Adrenal gland (tissue), 9 donors: ENCODE measurements at regions not wholly inside any gene's neighbourhood (a gene's known extent, or its start where the extent isn't known, plus 50 kb on each side); places are given as distances from the start of the nearest gene placed in this dataset.

Source experiments
- DNase-seq, 7 donors: peaks; one replicate each; pipeline ENCODE4 v3.0.0-alpha.2; 2019 to 2020
- H3K27ac ChIP-seq, 5 donors: fragments of 200-600 bp; sonication (generic) in 4 of 5; 1 replicate in 3 of 5; 2 replicates in 2 of 5; pipeline versions ENCODE4 v1.5.1 to v1.8.0; 2016 to 2020; ENCODE audit warnings: mild to moderate bottlenecking in 1 of 5
- H3K27me3 ChIP-seq: fragments of 200-600 bp; 2 replicates; pipeline ENCODE4 v1.8.0; 2021
- H3K36me3 ChIP-seq, 2 donors: fragments of 200-600 bp; replicated peaks in 1 of 2; 1 replicate in 1 of 2; 2 replicates in 1 of 2; pipeline versions ENCODE4 v1.5.1 to v1.8.0; 2018 to 2022
- H3K4me1 ChIP-seq, 2 donors: fragments of 200-600 bp; replicated peaks in 1 of 2; 1 replicate in 1 of 2; 2 replicates in 1 of 2; pipeline versions ENCODE4 v1.5.1 to v1.8.0; 2018 to 2021
- H3K4me3 ChIP-seq, 4 donors: fragments of 200-600 bp; sonication (generic) in 3 of 4; one replicate each; pipeline ENCODE4 v1.5.1; 2016 to 2018
- H3K9me3 ChIP-seq, 3 donors: fragments of 200-600 bp; sonication (generic) in 1 of 3; replicated peaks in 1 of 3; 1 replicate in 2 of 3; 2 replicates in 1 of 3; pipeline versions ENCODE4 v1.5.1 to v1.8.0; 2016 to 2021
- CTCF ChIP-seq, 6 experiments: fragments of 450-650 bp in 4 of 6; fragments of 200-600 bp in 2 of 6; sonication (generic) in 1 of 6; IDR thresholded peaks; 1 replicate in 5 of 6; 2 replicates in 1 of 6; pipeline versions ENCODE4 v1.5.1 to v1.8.0; 2016 to 2021; ENCODE audit warnings: antibody characterized with exemption in 6 of 6, mild to moderate bottlenecking in 2 of 6, moderate library complexity in 1 of 6
- POLR2A ChIP-seq, 2 donors: fragments of 450-650 bp; IDR thresholded peaks; one replicate each; pipeline ENCODE4 v1.6.1; 2017; ENCODE audit warnings: antibody characterized with exemption in 2 of 2, mild to moderate bottlenecking in 2 of 2, moderate library complexity in 1 of 2
- WGBS, 4 donors: extraction: QIAGEN DNeasy Blood & Tissue Kit in 2 of 4; methylation state at CpG; one replicate each; pipeline versions ENCODE4 v1.1.5 to v1.1.7; 2013 to 2017; 5-methylcytosine and 5-hydroxymethylcytosine counted together
- intact Hi-C, 2 donors: fragments of 100-400 bp; cut with DNase I; formaldehyde crosslinking; loops; one replicate each; pipeline versions ENCODE4 v1.14.1 to v1.15.0; 2022 to 2023
- donor health status: healthy with polysubstance abuse.
- donor health status: Bipolar disorder and iron deficiency.
- donor health status: DM: yes; HTN: yes; CAD: no.
- donor health status: DM: no; HTN: no; CAD: no.
- donor health status: DM: no; HTN: no; CAD: no.

DNA sequence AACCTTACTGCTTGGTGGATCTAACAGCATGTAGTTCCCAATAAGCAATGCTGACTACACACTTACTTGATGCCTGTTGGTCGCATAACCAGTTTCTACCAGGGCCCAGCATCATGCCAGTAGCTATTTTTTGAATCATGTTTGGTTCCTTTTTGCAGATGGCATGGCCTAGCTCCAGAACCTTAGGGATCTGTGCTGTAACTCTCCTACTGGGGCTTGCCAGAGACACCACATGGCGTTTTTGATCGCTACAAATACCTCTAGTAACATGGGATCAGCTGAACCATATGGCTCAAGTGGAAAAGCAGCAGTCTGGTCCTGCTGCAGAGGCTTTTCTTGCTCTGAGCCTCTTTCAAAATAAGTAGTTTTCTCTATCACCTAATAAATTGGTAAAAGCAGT, 654.6 kb upstream of the API5 start:
- intact Hi-C loops = no loop called here
- H3K27ac ChIP-seq = no peak overlapping the region
- no peak for DNase-seq
- H3K27me3 ChIP-seq = no peaks in the 10 kb centered on the region
- TF ChIP-seq CTCF (IDR thresholded peaks at IDR 0.05) = no peak
- TF ChIP-seq POLR2A (IDR thresholded peaks at IDR 0.05) = no peak
- 83 to 87% (median 85%) methylated on average over 3 of the region's 3 CpGs for WGBS, 4 donors
- no peaks in the 10 kb centered on the region for H3K9me3 ChIP-seq
- H3K4me1 ChIP-seq = no peaks in the 10 kb centered on the region
- H3K36me3 ChIP-seq = no peaks in the 10 kb centered on the region
- no peak overlapping the region for H3K4me3 ChIP-seq

GRCh38 chr11:42661942-42662341, 649.9 kb upstream of the API5 start:
- Histone ChIP-seq H3K4me1 (no peaks in the 10 kb centered on the region), H3K9me3 (no peaks in the 10 kb centered on the region), H3K27ac (no peak overlapping the region), H3K4me3 (no peak overlapping the region), H3K36me3 (no peaks in the 10 kb centered on the region), H3K27me3 (no peaks in the 10 kb centered on the region)
- 46 to 63% (median 50%) methylated on average over 2 of the region's 2 CpGs for WGBS, 4 donors
- DNase-seq = no peak
- intact Hi-C loops = no loop called here
- TF ChIP-seq CTCF (IDR thresholded peaks at IDR 0.05) (no peak), POLR2A (IDR thresholded peaks at IDR 0.05) (no peak)

DNA sequence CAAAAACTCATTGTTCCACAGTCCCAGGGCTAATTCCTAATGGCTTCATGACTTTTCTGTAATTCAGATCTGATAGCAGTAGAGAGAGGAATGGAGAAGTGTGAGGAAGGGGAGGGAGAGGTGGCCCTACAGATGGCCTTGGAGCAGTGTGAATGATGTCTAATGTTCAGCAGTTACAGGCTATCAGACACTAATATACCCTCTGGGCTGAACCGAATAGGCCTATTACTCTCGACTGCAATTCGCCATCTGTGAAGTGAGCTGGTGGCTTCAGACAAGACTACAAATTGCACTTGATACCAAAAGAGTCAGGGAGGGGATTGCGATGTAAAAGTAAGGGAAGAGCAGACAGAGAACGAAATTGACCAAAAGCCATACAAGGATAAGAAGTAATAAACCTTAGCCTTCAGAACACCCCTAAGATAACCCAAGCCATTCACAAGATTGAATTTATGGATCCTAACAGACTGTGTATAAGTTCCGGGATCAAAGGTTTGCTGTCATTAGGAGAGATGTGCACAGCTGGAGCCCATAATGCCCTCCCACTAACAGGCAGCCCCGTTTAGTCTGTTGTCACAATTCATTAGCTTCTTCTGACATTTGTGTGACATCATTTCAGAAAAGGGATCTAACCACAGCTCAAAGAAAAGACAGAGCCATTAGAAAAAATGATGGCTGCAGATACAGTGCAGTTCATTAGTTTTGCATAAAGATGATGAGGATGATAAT, 642.4 kb upstream of the API5 start:
- intact Hi-C loops = no loop called here
- TF ChIP-seq CTCF (IDR thresholded peaks at IDR 0.05) = no peak
- no peak for TF ChIP-seq POLR2A (IDR thresholded peaks at IDR 0.05)
- Histone ChIP-seq H3K4me1 (no peaks in the 10 kb centered on the region), H3K27ac (no peak overlapping the region), H3K4me3 (no peak overlapping the region), H3K27me3 (no peaks in the 10 kb centered on the region), H3K36me3 (no peaks in the 10 kb centered on the region), H3K9me3 (no peaks in the 10 kb centered on the region)
- 62 to 79% (median 74%) methylated on average over 7 of the region's 7 CpGs for WGBS, 4 donors
- DNase-seq = no peak

- no peak overlapping the region for H3K27ac ChIP-seq
- TF ChIP-seq CTCF (IDR thresholded peaks at IDR 0.05) (no peak), POLR2A (IDR thresholded peaks at IDR 0.05) (no peak)
- intact Hi-C loops = no loop called here
Measured at GRCh38 chr11:42674436-42674835, 637.4 kb upstream of the API5 start.

More at GRCh38 chr11:42674436-42674835, 637.4 kb upstream of the API5 start:
- DNase-seq = no peak
- Histone ChIP-seq H3K27me3 (no peaks in the 10 kb centered on the region), H3K4me1 (no peaks in the 10 kb centered on the region), H3K36me3 (no peaks in the 10 kb centered on the region), H3K4me3 (no peak overlapping the region), H3K9me3 (no peaks in the 10 kb centered on the region)
- 84 to 85% (median 85%) methylated on average over 2 of the region's 2 CpGs for WGBS, 4 donors
